GM12878 (cell line): ENCODE measurements at regions not wholly inside any gene's neighbourhood (a gene's known extent, or its start where the extent isn't known, plus 50 kb on each side); places are given as distances from the start of the nearest gene placed in this dataset.

Experiments used
- BCL3 ChIP-seq: IDR thresholded peaks from 2 replicates; pipeline ENCODE4 v1.6.1; 2011; ENCODE audit warnings: borderline replicate concordance, low read depth, mild to moderate bottlenecking, moderate library complexity, low read length; ENCODE audit not compliant: insufficient read depth, poor library complexity, severe bottlenecking
- BRCA1 ChIP-seq: IDR thresholded peaks from 2 replicates; pipeline ENCODE4 v1.6.1; 2011; ENCODE audit warnings: low read depth, low read length, improper control_type of control experiment
- CEBPZ ChIP-seq: fragments of 150-350 bp; IDR thresholded peaks from 2 replicates; pipeline ENCODE4 v1.6.1; 2016; ENCODE audit warnings: low read depth, low read length
- E4F1 ChIP-seq: fragments of 450-650 bp; IDR thresholded peaks from 2 replicates; pipeline ENCODE4 v1.6.1; 2018; ENCODE audit warnings: borderline replicate concordance, mild to moderate bottlenecking; ENCODE audit not compliant: partially characterized antibody
- FOS ChIP-seq: IDR thresholded peaks from 3 replicates; pipeline ENCODE4 v1.6.1; 2011; ENCODE audit warnings: borderline replicate concordance; ENCODE audit not compliant: insufficient read length; ENCODE audit errors: extremely low read depth
- HSF1 ChIP-seq: fragments of 150-350 bp; IDR thresholded peaks from 2 replicates; pipeline ENCODE4 v1.6.1; 2014; ENCODE audit warnings: mild to moderate bottlenecking, low read depth, low read length
- MTA3 ChIP-seq: IDR thresholded peaks from 2 replicates; pipeline ENCODE4 v1.6.1; 2012; ENCODE audit warnings: low read length, inconsistent platforms, borderline replicate concordance
- PKNOX1 ChIP-seq: fragments of 450-650 bp; IDR thresholded peaks from 2 replicates; pipeline ENCODE4 v1.6.1; 2016; ENCODE audit warnings: mild to moderate bottlenecking
- PRDM15 ChIP-seq: fragments of 450-650 bp; formaldehyde crosslinking; IDR thresholded peaks from 2 replicates; pipeline ENCODE4 v1.4.0; 2020; ENCODE audit warnings: mild to moderate bottlenecking, moderate library complexity
- SPI1 ChIP-seq: IDR thresholded peaks from 2 replicates; pipeline ENCODE4 v1.6.1; 2011; ENCODE audit warnings: low read depth, mild to moderate bottlenecking, low read length, moderate library complexity, borderline replicate concordance; ENCODE audit not compliant: insufficient read depth
- TBL1XR1 ChIP-seq: IDR thresholded peaks from 2 replicates; pipeline ENCODE4 v1.6.1; 2012; ENCODE audit warnings: low read depth, low read length, improper control_type of control experiment
- YY1 ChIP-seq: IDR thresholded peaks from 2 replicates; pipeline ENCODE4 v1.6.1; 2011; ENCODE audit warnings: low read depth, mild to moderate bottlenecking, low read length
- ZNF384 ChIP-seq: IDR thresholded peaks from 2 replicates; pipeline ENCODE4 v1.6.1; 2012; ENCODE audit warnings: low read depth, mild to moderate bottlenecking, low read length, improper control_type of control experiment, borderline replicate concordance
- ZZZ3 ChIP-seq: IDR thresholded peaks from 2 replicates; pipeline ENCODE4 v1.6.1; 2011; ENCODE audit warnings: low read depth; ENCODE audit not compliant: control insufficient read depth, insufficient read length

- no peak for TF ChIP-seq HSF1
- no peak for TF ChIP-seq TBL1XR1
- no peak for TF ChIP-seq SPI1
- no peak for TF ChIP-seq BRCA1
- TF ChIP-seq ZNF384: no peak
- TF ChIP-seq ZZZ3: no peak
- TF ChIP-seq CEBPZ: no peak
- no peak for TF ChIP-seq PKNOX1
- no peak for TF ChIP-seq PRDM15 (CRISPR knock-in tag)
- TF ChIP-seq BCL3: no peak
- TF ChIP-seq FOS: no peak
- TF ChIP-seq MTA3: no peak; the same call in 1 of the 2 replicates
- TF ChIP-seq YY1: no peak
- TF ChIP-seq E4F1: no peak
These were observed 89.2 kb upstream of the ARID1B start (continued) for GRCh38 chr6:156687789-156688619.
